Urothelium cell line (cell line): ENCODE measurements at regions not wholly inside any gene's neighbourhood (a gene's known extent, or its start where the extent isn't known, plus 50 kb on each side); places are given as distances from the start of the nearest gene placed in this dataset.

ENCODE experiments used
- DNase-seq: peaks from one replicate; pipeline ENCODE4 v3.0.0; 2011; ENCODE audit warnings: low spot score, mixed read lengths
- FAIRE-seq: peaks from 2 replicates; lab custom pipeline; 2011; peaks lifted over from hg19 to GRCh38; lab: Jason Lieb, UNC

DNA sequence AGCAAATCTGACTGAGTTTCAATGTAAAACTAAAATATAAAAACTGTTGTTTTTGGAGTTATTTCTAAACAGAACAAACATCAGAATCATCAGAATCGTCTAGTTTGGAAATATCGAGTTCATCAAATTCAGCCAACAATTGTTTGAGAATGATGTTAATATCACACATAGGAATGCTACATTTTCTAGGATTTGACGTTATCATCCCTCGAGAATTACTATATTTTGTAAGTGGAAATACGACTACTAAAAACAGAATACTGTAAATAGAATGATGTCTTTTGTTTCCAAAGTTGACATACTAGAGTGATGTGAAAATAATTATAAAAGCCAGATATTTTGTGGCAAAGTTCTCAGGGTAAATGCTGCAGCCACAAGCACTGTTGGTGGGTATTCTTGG, 805.9 kb downstream of the TLE1 start:
- DNase-seq: no peak
- FAIRE-seq: no peak

- no peak for DNase-seq
- no peak for FAIRE-seq
These were observed 807.4 kb downstream of the TLE1 start for GRCh38 chr9:80881940-80882339.

DNA sequence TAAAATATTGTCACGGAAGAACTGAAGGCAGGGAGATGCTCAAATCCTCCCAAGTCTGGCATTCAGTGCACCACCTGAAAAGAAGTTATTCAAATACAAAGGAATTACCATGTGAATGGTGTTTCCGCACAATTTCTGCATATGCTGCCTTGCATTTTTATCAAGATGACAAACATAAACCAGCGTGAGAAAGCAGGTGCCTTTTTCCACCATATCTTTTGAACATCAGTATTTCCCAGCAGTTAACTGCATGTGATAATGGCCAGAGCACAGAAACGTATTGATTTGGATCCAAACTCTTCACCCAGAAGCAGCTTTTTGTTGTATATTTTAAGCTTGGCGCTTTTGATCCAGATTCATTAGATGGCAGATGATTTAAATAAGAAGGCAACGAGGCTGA, 808.0 kb downstream of the TLE1 start:
- no peak for FAIRE-seq
- no peak for DNase-seq

DNA sequence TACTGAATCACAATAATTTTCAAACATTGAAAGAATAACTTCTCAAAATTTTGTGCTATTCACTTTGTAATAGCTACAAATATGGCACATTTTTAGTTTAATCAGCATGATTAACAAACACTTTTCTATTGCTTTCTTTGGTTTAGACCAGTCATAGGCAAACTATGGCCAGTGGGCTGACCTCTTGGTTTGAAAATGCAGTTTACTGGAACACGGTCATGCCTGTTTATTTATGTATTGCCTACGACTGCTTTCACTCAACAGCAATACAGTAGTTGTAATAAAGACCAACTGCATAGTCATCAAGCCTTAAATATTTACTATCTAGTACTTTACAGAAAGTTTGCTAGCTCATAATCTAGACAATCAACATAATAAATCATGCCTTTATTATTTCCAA, 810.8 kb downstream of the TLE1 start:
- DNase-seq (no peak), FAIRE-seq (no peak)

- no peak for DNase-seq
These were observed 813.4 kb downstream of the TLE1 start for GRCh38 chr9:80875947-80876346.

DNA sequence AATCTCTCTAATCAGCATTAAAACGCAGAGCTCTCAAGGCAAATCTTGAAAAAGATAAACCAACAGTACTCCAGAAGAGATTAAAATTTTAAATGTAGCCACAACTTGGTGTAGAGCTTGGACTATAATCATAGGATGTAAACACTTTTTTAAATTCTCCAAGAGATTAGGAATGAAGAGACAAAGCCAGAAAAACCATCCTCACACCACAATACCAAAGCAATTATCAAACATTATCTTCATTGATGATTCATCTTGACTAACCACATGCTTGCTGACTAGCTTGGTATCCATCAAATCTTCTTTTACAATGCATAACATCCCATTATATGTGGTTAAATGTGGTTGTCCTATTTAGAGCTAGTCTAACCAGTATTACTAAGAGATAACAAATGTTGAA, 815.1 kb downstream of the TLE1 start:
- DNase-seq: peak; percentile 6

More at GRCh38 chr9:80875947-80876346, 813.4 kb downstream of the TLE1 start:
- no peak for FAIRE-seq

DNA sequence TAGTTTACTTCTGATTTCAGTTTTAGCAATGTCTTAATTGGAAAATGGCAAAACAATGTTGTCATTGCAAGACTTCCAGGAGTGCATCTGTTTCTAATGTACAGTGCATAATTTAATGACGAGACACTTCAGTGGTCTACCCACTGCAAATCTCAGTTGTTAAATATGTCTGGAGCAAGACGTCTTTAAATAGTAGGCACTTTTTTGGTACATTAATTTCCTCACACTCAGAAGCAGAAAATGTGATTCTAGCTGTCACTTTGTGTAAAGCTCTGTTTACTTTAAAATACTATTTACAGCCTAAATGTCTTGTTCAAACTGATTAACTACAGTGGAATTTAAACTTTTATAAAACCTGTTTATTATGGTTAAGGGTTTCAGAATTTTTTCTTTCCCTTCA, 815.5 kb downstream of the TLE1 start:
- DNase-seq (no peak), FAIRE-seq (no peak)

More for the DNA sequence above, 815.1 kb downstream of the TLE1 start:
- FAIRE-seq: no peak

GRCh38 chr9:80871596-80871995, 817.8 kb downstream of the TLE1 start:
- DNase-seq (no peak), FAIRE-seq (no peak)

- DNase-seq (no peak), FAIRE-seq (no peak)
These were observed 821.6 kb downstream of the TLE1 start for GRCh38 chr9:80867731-80868130.

GRCh38 chr9:80866576-80867227, 822.6 kb downstream of the TLE1 start:
- DNase-seq (peak; percentile 4), FAIRE-seq (no peak)

DNA sequence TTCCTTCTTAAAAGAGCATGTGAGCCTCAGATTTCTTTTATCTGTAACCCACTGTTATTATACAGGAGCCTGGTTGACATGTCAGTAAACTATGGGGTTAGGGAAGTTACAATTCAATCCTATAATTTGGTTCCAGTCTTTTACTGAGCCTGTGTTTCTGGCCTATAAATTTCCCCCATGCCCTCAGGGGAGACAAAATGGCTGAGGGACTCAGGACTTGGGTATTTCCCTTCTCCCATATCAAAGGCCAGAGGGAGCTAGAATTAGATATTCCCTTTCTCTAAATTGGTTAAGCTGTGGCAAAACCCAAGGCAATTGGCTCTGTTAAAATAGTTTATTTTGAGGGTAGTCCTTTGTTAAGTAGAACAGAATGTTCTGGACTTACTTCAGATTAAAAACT, 823.2 kb downstream of the TLE1 start:
- DNase-seq (no peak), FAIRE-seq (no peak)

GRCh38 chr9:80843028-80843427, 846.3 kb downstream of the TLE1 start:
- DNase-seq (no peak), FAIRE-seq (no peak)

- FAIRE-seq (no peak), DNase-seq (no peak)
These were observed 847.0 kb downstream of the TLE1 start for GRCh38 chr9:80842389-80842788.

- FAIRE-seq: no peak
- no peak for DNase-seq
These were observed 847.5 kb downstream of the TLE1 start for GRCh38 chr9:80841888-80842287.

DNA sequence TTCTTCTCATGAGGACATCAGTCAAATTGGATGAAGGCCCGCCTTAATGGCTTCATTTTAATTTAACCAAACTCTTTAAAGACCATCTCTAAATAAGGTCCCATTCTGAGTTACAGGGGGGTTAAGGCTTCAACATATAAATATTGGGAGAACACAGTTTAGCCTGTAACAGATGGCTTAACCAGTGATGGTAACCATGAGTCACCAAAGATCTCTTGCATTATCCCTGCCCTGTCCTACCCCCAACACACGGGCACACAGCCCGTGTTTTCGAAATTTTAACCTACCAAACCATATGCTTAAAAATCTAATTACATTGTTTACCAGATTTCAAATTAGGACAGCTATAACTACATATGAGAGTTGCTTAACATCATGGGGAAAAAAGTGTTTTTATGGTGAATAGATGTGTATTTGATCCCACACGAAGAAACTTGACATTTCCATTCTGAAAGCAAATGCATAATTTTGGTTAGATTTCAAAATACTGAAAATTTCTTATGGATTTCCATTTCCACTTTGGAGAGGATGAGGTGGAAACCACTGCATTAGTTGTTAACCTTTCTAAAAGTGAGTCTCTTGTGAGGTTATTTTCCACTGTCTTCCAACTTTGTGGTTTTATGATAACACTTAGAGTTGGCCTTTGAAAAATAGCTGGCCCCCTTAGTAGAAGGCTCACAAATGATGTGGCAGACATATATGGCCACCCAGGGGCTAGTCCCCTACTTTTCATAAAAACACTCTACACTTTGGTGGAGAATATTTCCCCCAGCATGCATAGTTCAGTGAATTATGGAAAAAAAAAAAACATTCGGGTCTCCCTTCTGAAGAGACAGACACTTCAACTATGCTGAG, 849.3 kb downstream of the TLE1 start:
- FAIRE-seq (no peak), DNase-seq (no peak)

GRCh38 chr9:80836013-80836412, 853.3 kb downstream of the TLE1 start:
- FAIRE-seq (no peak), DNase-seq (no peak)

DNA sequence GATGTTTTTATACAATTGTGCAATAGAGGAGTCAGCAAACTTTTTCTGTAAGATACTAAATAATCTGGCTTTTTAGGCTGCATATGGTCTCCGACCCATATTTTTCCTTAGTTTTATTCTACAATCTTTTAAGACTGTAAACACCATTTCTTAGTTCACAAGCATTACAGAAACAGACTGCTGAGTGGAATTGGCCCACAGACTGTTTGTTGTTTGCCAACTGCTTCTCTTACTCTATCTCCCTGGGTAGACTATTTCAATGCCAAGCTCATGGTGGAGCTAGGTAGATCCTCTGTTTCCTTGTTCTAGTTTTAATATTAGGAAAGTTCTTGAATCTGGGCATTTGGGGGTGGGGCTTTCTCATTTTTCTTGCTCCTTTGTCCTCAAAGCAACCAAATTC, 857.6 kb downstream of the TLE1 start:
- no peak for FAIRE-seq
- DNase-seq: no peak

GRCh38 chr9:80811656-80812055, 877.7 kb downstream of the TLE1 start:
- DNase-seq: no peak
- FAIRE-seq: no peak

DNA sequence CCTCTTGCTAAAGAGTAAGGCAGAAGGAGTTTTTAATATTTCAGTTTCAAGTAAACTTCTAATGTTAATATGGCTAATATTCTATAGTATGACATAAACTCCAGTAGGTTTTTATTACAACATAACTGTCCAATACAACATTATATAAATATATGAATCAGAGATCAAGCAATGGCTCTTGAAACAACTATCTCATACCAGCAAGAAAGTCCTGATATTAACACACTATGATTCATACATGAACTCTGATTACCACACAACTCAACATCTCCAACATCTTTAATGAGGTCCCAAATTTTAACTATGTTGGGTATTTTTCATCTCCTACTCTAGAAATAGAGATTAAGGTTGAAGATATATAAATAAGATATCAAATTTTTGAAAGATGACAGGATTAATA, 878.3 kb downstream of the TLE1 start:
- no peak for FAIRE-seq
- no peak for DNase-seq

DNA sequence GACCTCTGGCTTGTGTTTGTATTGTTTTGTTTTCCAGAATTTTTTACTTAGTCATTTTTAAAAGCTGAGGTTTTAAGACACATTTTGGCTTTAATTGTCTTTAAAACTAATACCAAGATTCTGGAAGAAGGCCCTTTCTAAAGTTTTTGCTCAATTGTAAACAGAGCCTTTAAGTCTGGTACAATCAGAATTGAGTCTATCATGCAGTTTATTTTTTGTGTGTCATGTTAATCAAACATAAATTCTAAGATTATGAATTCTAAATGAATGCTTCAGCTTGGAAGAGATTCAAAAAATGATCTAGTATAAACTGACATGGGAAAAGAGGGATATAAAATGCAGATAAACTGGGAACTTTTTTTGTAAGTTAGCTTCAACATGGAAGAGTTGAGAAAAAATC, 882.7 kb downstream of the TLE1 start:
- FAIRE-seq: no peak
- DNase-seq: no peak

DNA sequence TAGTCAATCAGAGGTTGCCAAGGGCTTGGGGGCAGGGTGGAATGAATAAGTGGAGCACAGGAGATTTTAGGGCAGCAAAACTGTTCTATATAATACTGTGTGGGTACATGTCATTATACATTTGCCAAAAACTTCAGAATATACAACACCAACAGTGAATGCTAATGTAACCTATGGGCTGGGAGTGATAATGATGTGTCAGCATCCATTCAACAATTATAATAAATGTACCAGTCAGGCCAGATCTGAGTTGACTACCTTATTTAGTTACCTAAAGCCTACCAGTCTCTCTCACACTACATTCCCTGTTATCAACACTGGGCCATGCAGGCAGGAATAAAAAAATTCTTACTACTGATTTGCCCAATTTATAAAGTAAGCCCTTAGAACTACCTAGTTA, 884.5 kb downstream of the TLE1 start:
- FAIRE-seq: no peak
- DNase-seq: no peak
